ENCODE measurements at regions not wholly inside any gene's neighbourhood (a gene's known extent, or its start where the extent isn't known, plus 50 kb on each side); places are given as distances from the start of the nearest gene placed in this dataset.

- Histone ChIP-seq H3K4me1 (peaks cover 10% of the 10 kb centered on the region), H4K20me1 (ENCODE audit: low read depth) (no peaks in the 10 kb centered on the region), H3K79me2 (ENCODE audit: low read depth) (no peaks in the 10 kb centered on the region), H3K9me3 (ENCODE audit: low read depth) (no peaks in the 10 kb centered on the region), H3K9ac (no peak overlapping the region), H3F3A (ENCODE audit: low read depth) (no peaks in the 10 kb centered on the region), H2AFZ (replicated peaks) (no peak overlapping the region), H3K4me2 (no peak overlapping the region), H3K27ac (no peak overlapping the region), H3K4me3 (no peak overlapping the region), H3K36me3 (peaks cover 6% of the 10 kb centered on the region), H3K27me3 (no peaks in the 10 kb centered on the region)
- H3K9me3 Mint-ChIP-seq: peaks cover 4% of the 10 kb centered on the region
- H3K36me3 Mint-ChIP-seq: no peaks in the 10 kb centered on the region
- no peak for TF ChIP-seq CTCF (IDR thresholded peaks at IDR 0.05)
- no peak for TF ChIP-seq EZH2phosphoT487 (IDR thresholded peaks at IDR 0.05)
- no peak for TF ChIP-seq EZH2 (IDR thresholded peaks at IDR 0.05)
- H3K4me3 Mint-ChIP-seq: no peak overlapping the region
- DNase-seq (ENCODE audit: low spot score): no peak
- H3K4me1 Mint-ChIP-seq: peaks cover 13% of the 10 kb centered on the region
- no peak overlapping the region for H3K27ac Mint-ChIP-seq
- no peaks in the 10 kb centered on the region for H3K27me3 Mint-ChIP-seq (ENCODE audit: insufficient read depth, low read depth)
Observed at GRCh38 chr6:141470810-141471209, 661.9 kb upstream of the GJE1 start.

- no peak overlapping the region for H3K4me2 ChIP-seq
- H3K4me1 Mint-ChIP-seq: peaks cover 19% of the 10 kb centered on the region
- H3K9ac ChIP-seq: no peak overlapping the region
- H3K79me2 ChIP-seq (ENCODE audit: low read depth): no peaks in the 10 kb centered on the region
- no peak overlapping the region for H3K4me3 Mint-ChIP-seq
- TF ChIP-seq EZH2phosphoT487 (IDR thresholded peaks at IDR 0.05) (no peak), EZH2 (IDR thresholded peaks at IDR 0.05) (no peak), CTCF (IDR thresholded peaks at IDR 0.05) (no peak)
- H3F3A ChIP-seq (ENCODE audit: low read depth): no peaks in the 10 kb centered on the region
- no peak overlapping the region for H3K4me3 ChIP-seq
- no peaks in the 10 kb centered on the region for H3K9me3 ChIP-seq (ENCODE audit: low read depth)
- H2AFZ ChIP-seq (replicated peaks): no peak overlapping the region
- no peaks in the 10 kb centered on the region for H3K27me3 Mint-ChIP-seq (ENCODE audit: insufficient read depth, low read depth)
- no peak overlapping the region for H3K27ac ChIP-seq
- peaks cover 6% of the 10 kb centered on the region for H3K36me3 ChIP-seq
- H3K27ac Mint-ChIP-seq: no peak overlapping the region
- no peaks in the 10 kb centered on the region for H3K36me3 Mint-ChIP-seq
- no peaks in the 10 kb centered on the region for H3K27me3 ChIP-seq
- no peak for DNase-seq (ENCODE audit: low spot score)
- peaks cover 2% of the 10 kb centered on the region for H3K9me3 Mint-ChIP-seq
- H3K4me1 ChIP-seq: peaks cover 10% of the 10 kb centered on the region
- no peaks in the 10 kb centered on the region for H4K20me1 ChIP-seq (ENCODE audit: low read depth)
Observed at GRCh38 chr6:141467881-141468280, 664.8 kb upstream of the GJE1 start.

GRCh38 chr6:141467041-141467440 lies 665.7 kb upstream of the GJE1 start:
- H4K20me1 ChIP-seq (ENCODE audit: low read depth): no peaks in the 10 kb centered on the region
- peaks cover 6% of the 10 kb centered on the region for H3K36me3 ChIP-seq
- Mint-ChIP-seq H3K27ac (no peak overlapping the region), H3K4me1 (peaks cover 15% of the 10 kb centered on the region), H3K4me3 (no peak overlapping the region), H3K36me3 (no peaks in the 10 kb centered on the region), H3K27me3 (ENCODE audit: insufficient read depth, low read depth) (no peaks in the 10 kb centered on the region), H3K9me3 (peaks cover 2% of the 10 kb centered on the region)
- H3K79me2 ChIP-seq (ENCODE audit: low read depth): no peaks in the 10 kb centered on the region
- no peaks in the 10 kb centered on the region for H3F3A ChIP-seq (ENCODE audit: low read depth)
- H3K4me1 ChIP-seq: peaks cover 5% of the 10 kb centered on the region
- TF ChIP-seq EZH2 (IDR thresholded peaks at IDR 0.05) (no peak), CTCF (IDR thresholded peaks at IDR 0.05) (no peak), EZH2phosphoT487 (IDR thresholded peaks at IDR 0.05) (no peak)
- DNase-seq (ENCODE audit: low spot score): no peak
- no peaks in the 10 kb centered on the region for H3K27me3 ChIP-seq
- no peak overlapping the region for H3K9ac ChIP-seq
- no peak overlapping the region for H3K27ac ChIP-seq
- H3K9me3 ChIP-seq (ENCODE audit: low read depth): no peaks in the 10 kb centered on the region
- H3K4me3 ChIP-seq: no peak overlapping the region
- no peak overlapping the region for H3K4me2 ChIP-seq
- H2AFZ ChIP-seq (replicated peaks): peak overlapping the region; percentile 43
